ENCODE measurements at regions not wholly inside any gene's neighbourhood (a gene's known extent, or its start where the extent isn't known, plus 50 kb on each side); places are given as distances from the start of the nearest gene placed in this dataset.

- Histone ChIP-seq H3K4me1 (ENCODE audit: control insufficient read depth, insufficient read depth, low read length) (peaks cover 16% of the 10 kb centered on the region), H3K27ac (ENCODE audit: low read depth, low read length) (no peak overlapping the region), H3K9me3 (ENCODE audit: control insufficient read depth, insufficient read depth, low read length) (no peaks in the 10 kb centered on the region), H3K4me3 (ENCODE audit: low read depth, low read length) (no peak overlapping the region), H3K36me3 (ENCODE audit: control insufficient read depth, insufficient read depth, low read length) (no peaks in the 10 kb centered on the region), H3K27me3 (ENCODE audit: control insufficient read depth, insufficient read depth, low read length) (no peaks in the 10 kb centered on the region)
- no peak for DNase-seq (ENCODE audit: low read depth in 4 of 6, low spot score in 6 of 6)
- WGBS (ENCODE audit: insufficient coverage): 90% methylated on average over 11 of the region's 12 CpGs
These were observed 75.8 kb upstream of the WNT4 start for GRCh38 chr1:22218618-22219250.

DNA sequence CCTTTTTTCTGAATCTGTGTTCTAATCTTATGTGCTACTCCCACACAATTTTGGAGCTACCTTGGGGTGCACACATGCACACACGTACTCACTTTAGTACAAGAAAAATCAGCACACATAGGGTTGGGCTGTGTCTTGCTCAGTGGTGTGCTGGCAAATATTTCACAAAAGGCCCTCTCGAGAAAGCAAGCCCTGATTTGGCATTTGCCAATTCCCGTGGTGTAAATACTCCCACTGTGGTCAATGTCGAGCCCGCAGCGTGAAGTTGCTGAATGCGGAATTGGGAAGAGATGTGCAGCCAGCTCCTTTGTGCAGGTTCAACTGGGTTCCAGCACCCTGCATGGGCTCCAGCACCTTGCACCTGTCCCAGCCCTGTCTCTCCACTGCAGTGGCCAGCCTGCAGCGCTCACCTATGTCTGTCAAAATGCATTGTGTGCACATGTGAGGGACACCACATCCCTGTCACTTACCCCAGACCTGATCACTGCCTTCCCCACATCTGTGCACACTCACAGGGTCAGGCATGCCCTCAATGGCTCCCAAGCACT lies 78.4 kb upstream of the WNT4 start:
- Histone ChIP-seq H3K36me3 (ENCODE audit: control insufficient read depth, insufficient read depth, low read length) (no peaks in the 10 kb centered on the region), H3K27me3 (ENCODE audit: control insufficient read depth, insufficient read depth, low read length) (no peaks in the 10 kb centered on the region), H3K27ac (ENCODE audit: low read depth, low read length) (no peak overlapping the region), H3K4me1 (ENCODE audit: control insufficient read depth, insufficient read depth, low read length) (peaks cover 18% of the 10 kb centered on the region), H3K4me3 (ENCODE audit: low read depth, low read length) (no peak overlapping the region), H3K9me3 (ENCODE audit: control insufficient read depth, insufficient read depth, low read length) (no peaks in the 10 kb centered on the region)
- DNase-seq (ENCODE audit: low read depth in 4 of 6, low spot score in 6 of 6): no peak
- 90% methylated on average over 7 of the region's 8 CpGs for WGBS (ENCODE audit: insufficient coverage)

DNA sequence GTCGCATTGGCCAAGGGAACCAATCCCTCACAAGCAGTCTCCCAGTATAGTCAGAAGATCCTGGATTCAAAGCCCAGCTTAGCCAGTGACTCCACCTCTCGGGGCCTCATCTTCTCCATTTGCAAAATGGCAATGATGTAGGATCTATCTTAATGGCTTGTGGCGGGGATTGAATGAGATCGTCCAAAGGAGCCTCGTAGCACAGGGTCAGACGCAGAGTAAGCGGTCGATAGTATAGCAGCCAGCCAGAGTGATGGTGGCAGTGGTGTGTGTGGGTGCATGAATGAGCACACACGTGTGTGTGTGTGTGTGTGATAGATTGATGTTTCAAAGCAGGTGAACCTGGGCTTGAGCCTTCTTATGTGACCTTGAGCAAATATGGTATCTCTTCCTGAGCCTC lies 79.8 kb upstream of the WNT4 start:
- Histone ChIP-seq H3K27ac (ENCODE audit: low read depth, low read length) (no peak overlapping the region), H3K4me1 (ENCODE audit: control insufficient read depth, insufficient read depth, low read length) (peaks cover 18% of the 10 kb centered on the region), H3K9me3 (ENCODE audit: control insufficient read depth, insufficient read depth, low read length) (no peaks in the 10 kb centered on the region), H3K4me3 (ENCODE audit: low read depth, low read length) (no peak overlapping the region), H3K27me3 (ENCODE audit: control insufficient read depth, insufficient read depth, low read length) (no peaks in the 10 kb centered on the region), H3K36me3 (ENCODE audit: control insufficient read depth, insufficient read depth, low read length) (no peaks in the 10 kb centered on the region)
- no peak for DNase-seq (ENCODE audit: low read depth in 4 of 6, low spot score in 6 of 6)
- 80% methylated on average over 8 of the region's 9 CpGs for WGBS (ENCODE audit: insufficient coverage)

- Histone ChIP-seq H3K9me3 (ENCODE audit: control insufficient read depth, insufficient read depth, low read length) (no peaks in the 10 kb centered on the region), H3K36me3 (ENCODE audit: control insufficient read depth, insufficient read depth, low read length) (no peaks in the 10 kb centered on the region), H3K27me3 (ENCODE audit: control insufficient read depth, insufficient read depth, low read length) (no peaks in the 10 kb centered on the region), H3K27ac (ENCODE audit: low read depth, low read length) (no peak overlapping the region), H3K4me3 (ENCODE audit: low read depth, low read length) (no peak overlapping the region), H3K4me1 (ENCODE audit: control insufficient read depth, insufficient read depth, low read length) (peaks cover 18% of the 10 kb centered on the region)
- no peak for DNase-seq (ENCODE audit: low read depth in 4 of 6, low spot score in 6 of 6)
- 71% methylated on average over 6 of the region's 6 CpGs for WGBS (ENCODE audit: insufficient coverage)
These were observed 80.3 kb upstream of the WNT4 start for GRCh38 chr1:22223176-22223575.

GRCh38 chr1:22224091-22224490 lies 81.2 kb upstream of the WNT4 start:
- no peak overlapping the region for H3K4me3 ChIP-seq (ENCODE audit: low read depth, low read length)
- no peak overlapping the region for H3K27ac ChIP-seq (ENCODE audit: low read depth, low read length)
- no peaks in the 10 kb centered on the region for H3K27me3 ChIP-seq (ENCODE audit: control insufficient read depth, insufficient read depth, low read length)
- 88% methylated on average over 3 of the region's 5 CpGs for WGBS (ENCODE audit: insufficient coverage)
- H3K36me3 ChIP-seq (ENCODE audit: control insufficient read depth, insufficient read depth, low read length): no peaks in the 10 kb centered on the region
- no peak for DNase-seq (ENCODE audit: low read depth in 4 of 6, low spot score in 6 of 6)
- H3K9me3 ChIP-seq (ENCODE audit: control insufficient read depth, insufficient read depth, low read length): no peaks in the 10 kb centered on the region
- H3K4me1 ChIP-seq (ENCODE audit: control insufficient read depth, insufficient read depth, low read length): peaks cover 18% of the 10 kb centered on the region

DNA sequence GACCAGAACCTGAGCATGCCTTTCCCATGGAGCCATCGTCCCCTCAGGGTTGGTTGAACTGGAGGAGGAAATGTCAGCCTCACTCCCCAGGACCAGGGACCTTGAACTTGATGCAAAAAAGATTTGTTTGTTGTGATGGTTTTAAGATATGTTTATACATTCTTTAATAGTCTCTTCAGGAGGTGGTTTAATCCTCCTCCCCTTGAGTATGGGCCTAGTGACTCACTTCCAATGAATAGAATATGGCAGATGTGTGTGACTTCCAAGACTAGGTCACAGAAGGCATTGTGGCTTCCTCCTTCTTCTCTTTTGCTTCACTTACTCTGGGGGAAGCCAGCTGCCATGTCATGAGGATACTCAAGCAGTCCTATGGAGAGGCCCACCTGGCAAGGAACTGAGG lies 81.7 kb upstream of the WNT4 start:
- Histone ChIP-seq H3K36me3 (ENCODE audit: control insufficient read depth, insufficient read depth, low read length) (no peaks in the 10 kb centered on the region), H3K27me3 (ENCODE audit: control insufficient read depth, insufficient read depth, low read length) (no peaks in the 10 kb centered on the region), H3K27ac (ENCODE audit: low read depth, low read length) (no peak overlapping the region), H3K4me1 (ENCODE audit: control insufficient read depth, insufficient read depth, low read length) (peaks cover 18% of the 10 kb centered on the region), H3K9me3 (ENCODE audit: control insufficient read depth, insufficient read depth, low read length) (no peaks in the 10 kb centered on the region), H3K4me3 (ENCODE audit: low read depth, low read length) (no peak overlapping the region)
- DNase-seq (ENCODE audit: low read depth in 4 of 6, low spot score in 6 of 6): no peak
- 80% methylated on average over 1 of the region's 1 CpG for WGBS (ENCODE audit: insufficient coverage)

GRCh38 chr1:22225858-22226589 lies 83.1 kb upstream of the WNT4 start:
- WGBS (ENCODE audit: insufficient coverage): 52% methylated on average over 11 of the region's 11 CpGs
- Histone ChIP-seq H3K9me3 (ENCODE audit: control insufficient read depth, insufficient read depth, low read length) (no peaks in the 10 kb centered on the region), H3K27me3 (ENCODE audit: control insufficient read depth, insufficient read depth, low read length) (no peaks in the 10 kb centered on the region), H3K36me3 (ENCODE audit: control insufficient read depth, insufficient read depth, low read length) (no peaks in the 10 kb centered on the region), H3K4me1 (ENCODE audit: control insufficient read depth, insufficient read depth, low read length) (peaks cover 18% of the 10 kb centered on the region), H3K27ac (ENCODE audit: low read depth, low read length) (no peak overlapping the region), H3K4me3 (ENCODE audit: low read depth, low read length) (no peak overlapping the region)
- no peak for DNase-seq (ENCODE audit: low read depth in 4 of 6, low spot score in 6 of 6)

GRCh38 chr1:22228074-22228473 lies 85.2 kb upstream of the WNT4 start:
- Histone ChIP-seq H3K36me3 (ENCODE audit: control insufficient read depth, insufficient read depth, low read length) (no peaks in the 10 kb centered on the region), H3K4me1 (ENCODE audit: control insufficient read depth, insufficient read depth, low read length) (peaks cover 5% of the 10 kb centered on the region), H3K4me3 (ENCODE audit: low read depth, low read length) (no peak overlapping the region), H3K27me3 (ENCODE audit: control insufficient read depth, insufficient read depth, low read length) (no peaks in the 10 kb centered on the region), H3K27ac (ENCODE audit: low read depth, low read length) (no peak overlapping the region), H3K9me3 (ENCODE audit: control insufficient read depth, insufficient read depth, low read length) (no peaks in the 10 kb centered on the region)
- 98% methylated on average over 8 of the region's 8 CpGs for whole genome bisulfite sequencing (ENCODE audit: insufficient coverage)
- no peak for DNase-seq (ENCODE audit: low read depth in 4 of 6, low spot score in 6 of 6)

DNA sequence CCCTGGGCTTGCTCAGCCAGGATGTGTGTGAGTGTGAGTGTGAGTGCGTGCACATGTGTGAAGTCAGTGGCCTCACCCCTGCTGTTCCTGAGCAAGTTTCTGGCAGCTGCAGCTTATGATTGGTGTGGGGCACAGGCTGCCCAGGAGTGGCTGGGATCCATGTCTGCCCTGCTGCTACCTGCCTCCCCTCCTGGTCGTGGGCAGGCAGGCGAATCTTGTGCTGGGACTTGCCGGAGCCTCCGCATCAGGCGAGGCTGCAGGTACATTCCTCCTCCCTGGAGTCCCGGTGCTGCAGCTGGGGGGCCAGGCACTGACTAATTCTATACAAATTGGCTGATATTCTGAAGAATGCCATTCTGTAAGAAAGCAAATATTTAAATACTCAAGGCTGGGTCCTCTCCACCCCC lies 85.6 kb upstream of the WNT4 start:
- Histone ChIP-seq H3K27me3 (ENCODE audit: control insufficient read depth, insufficient read depth, low read length) (no peaks in the 10 kb centered on the region), H3K4me3 (ENCODE audit: low read depth, low read length) (no peak overlapping the region), H3K9me3 (ENCODE audit: control insufficient read depth, insufficient read depth, low read length) (no peaks in the 10 kb centered on the region), H3K36me3 (ENCODE audit: control insufficient read depth, insufficient read depth, low read length) (no peaks in the 10 kb centered on the region), H3K4me1 (ENCODE audit: control insufficient read depth, insufficient read depth, low read length) (peaks cover 5% of the 10 kb centered on the region), H3K27ac (ENCODE audit: low read depth, low read length) (no peak overlapping the region)
- DNase-seq (ENCODE audit: low read depth in 4 of 6, low spot score in 6 of 6): no peak
- 64% methylated on average over 6 of the region's 7 CpGs for WGBS (ENCODE audit: insufficient coverage)

- H3K9me3 ChIP-seq (ENCODE audit: control insufficient read depth, insufficient read depth, low read length): no peaks in the 10 kb centered on the region
- WGBS (ENCODE audit: insufficient coverage): 75% methylated on average over 2 of the region's 2 CpGs
- H3K4me3 ChIP-seq (ENCODE audit: low read depth, low read length): no peak overlapping the region
- peaks cover 14% of the 10 kb centered on the region for H3K4me1 ChIP-seq (ENCODE audit: control insufficient read depth, insufficient read depth, low read length)
- no peaks in the 10 kb centered on the region for H3K27me3 ChIP-seq (ENCODE audit: control insufficient read depth, insufficient read depth, low read length)
- no peaks in the 10 kb centered on the region for H3K36me3 ChIP-seq (ENCODE audit: control insufficient read depth, insufficient read depth, low read length)
- no peak overlapping the region for H3K27ac ChIP-seq (ENCODE audit: low read depth, low read length)
- DNase-seq (ENCODE audit: low read depth in 4 of 6, low spot score in 6 of 6): no peak
These were observed 86.5 kb upstream of the WNT4 start for GRCh38 chr1:22229379-22229778.
